ENCODE measurements at regions not wholly inside any gene's neighbourhood (a gene's known extent, or its start where the extent isn't known, plus 50 kb on each side); places are given as distances from the start of the nearest gene placed in this dataset.

- TF ChIP-seq POLR2A (IDR thresholded peaks at IDR 0.05) (no peak), CTCF (IDR thresholded peaks at IDR 0.05) (no peak)
Observed at GRCh38 chr10:121266370-121266769, 331.9 kb downstream of the FGFR2 start.
